Lower leg skin (tissue), 4 donors: ENCODE measurements at regions not wholly inside any gene's neighbourhood (a gene's known extent, or its start where the extent isn't known, plus 50 kb on each side); places are given as distances from the start of the nearest gene placed in this dataset.

Experiments used
- DNase-seq, 2 donors: peaks; one replicate each; pipeline ENCODE4 v3.0.0-alpha.2; 2019; ENCODE audit warnings: low spot score in 2 of 2
- H3K4me3 ChIP-seq: fragments of 200-600 bp; sonication (generic); 2 replicates; pipeline ENCODE4 v1.5.1; 2017; ENCODE audit warnings: mild to moderate bottlenecking, low read depth; ENCODE audit not compliant: poor library complexity, severe bottlenecking
- CTCF ChIP-seq, 3 donors: fragments of 450-650 bp; IDR thresholded peaks; one replicate each; pipeline ENCODE4 v1.5.1; 2016; ENCODE audit warnings: antibody characterized with exemption in 3 of 3, mild to moderate bottlenecking in 3 of 3, moderate library complexity in 2 of 3
- POLR2A ChIP-seq, 2 donors: fragments of 450-650 bp; IDR thresholded peaks; one replicate each; pipeline ENCODE4 v1.6.1; 2016 to 2017; ENCODE audit warnings: antibody characterized with exemption in 2 of 2, mild to moderate bottlenecking in 1 of 2, moderate library complexity in 1 of 2
- WGBS, 2 donors: methylation state at CpG; one replicate each; pipeline ENCODE4 v1.1.5; 2018; 5-methylcytosine and 5-hydroxymethylcytosine counted together
- intact Hi-C: fragments of 100-400 bp; cut with DNase I; formaldehyde crosslinking; loops from one replicate; pipeline ENCODE4 v1.15.0; 2023; ENCODE audit warnings: low total_unique reads

GRCh38 chr2:136327162-136327852 is 209.4 kb upstream of the CXCR4 start:
- TF ChIP-seq CTCF (IDR thresholded peaks at IDR 0.05) = no peak
- no peak for TF ChIP-seq POLR2A (IDR thresholded peaks at IDR 0.05)
- intact Hi-C loops = no loop called here
- H3K4me3 ChIP-seq = no peak overlapping the region
- DNase-seq = peak in 1 of 2 donors; percentile 18
- WGBS, 2 donors = 65 to 68% methylated on average over 12 of the region's 12 CpGs

- TF ChIP-seq CTCF (IDR thresholded peaks at IDR 0.05) (no peak), POLR2A (IDR thresholded peaks at IDR 0.05) (no peak)
- intact Hi-C loops = no loop called here
- no peak for DNase-seq
- WGBS, 2 donors = 81 to 91% methylated on average over 1 of the region's 1 CpG
- no peak overlapping the region for H3K4me3 ChIP-seq
Observed at GRCh38 chr2:136325844-136326331, 207.9 kb upstream of the CXCR4 start.

GRCh38 chr2:136324966-136325365 is 207.0 kb upstream of the CXCR4 start:
- no peak overlapping the region for H3K4me3 ChIP-seq
- intact Hi-C loops = no loop called here
- TF ChIP-seq CTCF (IDR thresholded peaks at IDR 0.05) (no peak), POLR2A (IDR thresholded peaks at IDR 0.05) (no peak)
- DNase-seq = no peak
- WGBS, 2 donors = 74 to 78% methylated on average over 3 of the region's 3 CpGs

GRCh38 chr2:136323935-136324334 is 206.0 kb upstream of the CXCR4 start:
- DNase-seq = no peak
- H3K4me3 ChIP-seq = no peak overlapping the region
- intact Hi-C loops = no loop called here
- no peak for TF ChIP-seq CTCF (IDR thresholded peaks at IDR 0.05)
- no peak for TF ChIP-seq POLR2A (IDR thresholded peaks at IDR 0.05)
- 77 to 80% methylated on average over 7 of the region's 7 CpGs for WGBS, 2 donors

- intact Hi-C loops = no loop called here
- DNase-seq = no peak
- WGBS, 2 donors = 28 to 37% methylated on average over 3 of the region's 3 CpGs
- H3K4me3 ChIP-seq = no peak overlapping the region
- TF ChIP-seq POLR2A (IDR thresholded peaks at IDR 0.05) = no peak
- no peak for TF ChIP-seq CTCF (IDR thresholded peaks at IDR 0.05)
Observed at GRCh38 chr2:136323195-136323594, 205.2 kb upstream of the CXCR4 start.

- TF ChIP-seq CTCF (IDR thresholded peaks at IDR 0.05) (no peak), POLR2A (IDR thresholded peaks at IDR 0.05) (no peak)
- intact Hi-C loops = no loop called here
- WGBS, 2 donors = 77 to 89% methylated on average over 2 of the region's 2 CpGs
- H3K4me3 ChIP-seq = no peak overlapping the region
- no peak for DNase-seq
Observed at GRCh38 chr2:136322428-136322827, 204.5 kb upstream of the CXCR4 start.
